HepG2 (cell line): ENCODE measurements at regions not wholly inside any gene's neighbourhood (a gene's known extent, or its start where the extent isn't known, plus 50 kb on each side); places are given as distances from the start of the nearest gene placed in this dataset.

Experiments used
- BRCA1 ChIP-seq: sonication (generic); formaldehyde crosslinking; IDR thresholded peaks from 2 replicates; pipeline ENCODE4 v1.4.0; 2020; ENCODE audit warnings: missing genetic modification reagents
- CCDC6 ChIP-seq: sonication (generic); formaldehyde crosslinking; IDR thresholded peaks from 2 replicates; pipeline ENCODE4 v1.8.1; 2022; ENCODE audit warnings: mild to moderate bottlenecking, missing genetic modification reagents, moderate library complexity
- FOXK1 ChIP-seq: sonication (generic); formaldehyde crosslinking; IDR thresholded peaks from 2 replicates; pipeline ENCODE4 v1.4.0; 2020; ENCODE audit warnings: low read depth, missing genetic modification reagents, borderline replicate concordance
- SMAD3 ChIP-seq: sonication (generic); formaldehyde crosslinking; IDR thresholded peaks from 2 replicates; pipeline ENCODE4 v1.4.0; 2020; ENCODE audit warnings: missing genetic modification reagents
- TF ChIP-seq, protein P1 (sequence below): sonication (generic); formaldehyde crosslinking; IDR thresholded peaks from 2 replicates; pipeline ENCODE4 v1.4.0; 2020; ENCODE audit warnings: missing genetic modification reagents
- TF ChIP-seq, protein P2 (sequence below): sonication (generic); formaldehyde crosslinking; IDR thresholded peaks from 2 replicates; pipeline ENCODE4 v1.4.0; 2020; ENCODE audit warnings: missing genetic modification reagents
- TF ChIP-seq, protein P3 (sequence below): sonication (generic); formaldehyde crosslinking; IDR thresholded peaks from 2 replicates; pipeline ENCODE4 v1.5.0; 2020; ENCODE audit warnings: missing genetic modification reagents
- TF ChIP-seq, protein P4 (sequence below): sonication (generic); formaldehyde crosslinking; IDR thresholded peaks from 2 replicates; pipeline ENCODE4 v1.4.0; 2020; ENCODE audit warnings: missing genetic modification reagents, borderline replicate concordance
- TF ChIP-seq, protein P5 (sequence below), 2 experiments: sonication (generic) in 1 of 2; formaldehyde crosslinking in 1 of 2; IDR thresholded peaks; 2 replicates each; pipeline versions ENCODE4 v1.4.0 to v1.6.1; 2016 to 2020; ENCODE audit warnings: borderline replicate concordance in 1 of 2, low read depth in 1 of 2, mild to moderate bottlenecking in 1 of 2, missing genetic modification reagents in 1 of 2
- TF ChIP-seq, protein P6 (sequence below), 2 experiments: fragments of 450-650 bp in 1 of 2; sonication (generic) in 1 of 2; formaldehyde crosslinking; IDR thresholded peaks; 2 replicates each; pipeline versions ENCODE4 v1.5.0 to v1.8.0; 2020 to 2022; ENCODE audit warnings: mild to moderate bottlenecking in 1 of 2, missing genetic modification reagents in 1 of 2
- TF ChIP-seq, protein P7 (sequence below): sonication (generic); formaldehyde crosslinking; IDR thresholded peaks from 2 replicates; pipeline ENCODE4 v1.4.0; 2020; ENCODE audit warnings: missing genetic modification reagents

DNA sequence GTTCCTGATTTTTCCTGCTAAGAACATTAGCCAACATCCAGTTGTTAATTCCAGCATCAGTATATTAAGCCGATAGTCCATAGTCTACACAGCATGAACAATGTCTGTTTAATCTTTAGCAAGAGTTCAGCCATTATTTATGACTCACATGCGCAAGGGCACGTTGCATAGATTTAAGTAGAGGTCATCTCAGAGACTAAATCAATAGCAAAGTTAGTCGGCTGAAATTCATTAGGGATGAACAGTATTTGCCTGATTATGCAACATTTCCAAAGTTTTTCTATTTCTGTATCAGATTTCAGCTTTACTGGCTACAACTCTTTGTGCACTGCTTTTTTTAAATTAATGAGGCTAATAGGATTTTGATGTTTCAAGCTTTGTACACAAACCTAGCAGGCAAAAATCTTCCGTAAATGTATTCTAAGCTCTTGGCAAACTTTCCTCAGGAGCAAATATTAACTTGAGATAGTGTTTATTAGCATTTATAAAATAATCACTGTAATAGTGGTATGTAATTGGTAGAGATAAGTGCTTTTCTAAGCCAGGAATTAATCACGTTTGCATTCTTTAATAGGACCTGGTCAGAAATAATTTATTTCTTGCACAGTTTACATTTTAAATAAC lies 578.7 kb upstream of the ID2 start (continued):
- TF ChIP-seq, protein P1, sequence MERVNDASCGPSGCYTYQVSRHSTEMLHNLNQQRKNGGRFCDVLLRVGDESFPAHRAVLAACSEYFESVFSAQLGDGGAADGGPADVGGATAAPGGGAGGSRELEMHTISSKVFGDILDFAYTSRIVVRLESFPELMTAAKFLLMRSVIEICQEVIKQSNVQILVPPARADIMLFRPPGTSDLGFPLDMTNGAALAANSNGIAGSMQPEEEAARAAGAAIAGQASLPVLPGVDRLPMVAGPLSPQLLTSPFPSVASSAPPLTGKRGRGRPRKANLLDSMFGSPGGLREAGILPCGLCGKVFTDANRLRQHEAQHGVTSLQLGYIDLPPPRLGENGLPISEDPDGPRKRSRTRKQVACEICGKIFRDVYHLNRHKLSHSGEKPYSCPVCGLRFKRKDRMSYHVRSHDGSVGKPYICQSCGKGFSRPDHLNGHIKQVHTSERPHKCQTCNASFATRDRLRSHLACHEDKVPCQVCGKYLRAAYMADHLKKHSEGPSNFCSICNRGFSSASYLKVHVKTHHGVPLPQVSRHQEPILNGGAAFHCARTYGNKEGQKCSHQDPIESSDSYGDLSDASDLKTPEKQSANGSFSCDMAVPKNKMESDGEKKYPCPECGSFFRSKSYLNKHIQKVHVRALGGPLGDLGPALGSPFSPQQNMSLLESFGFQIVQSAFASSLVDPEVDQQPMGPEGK, result peak; percentile 57
- TF ChIP-seq BRCA1 (CRISPR knock-in tag), result peak; percentile 76; the same call in 1 of the 2 replicates
- TF ChIP-seq, protein P2, sequence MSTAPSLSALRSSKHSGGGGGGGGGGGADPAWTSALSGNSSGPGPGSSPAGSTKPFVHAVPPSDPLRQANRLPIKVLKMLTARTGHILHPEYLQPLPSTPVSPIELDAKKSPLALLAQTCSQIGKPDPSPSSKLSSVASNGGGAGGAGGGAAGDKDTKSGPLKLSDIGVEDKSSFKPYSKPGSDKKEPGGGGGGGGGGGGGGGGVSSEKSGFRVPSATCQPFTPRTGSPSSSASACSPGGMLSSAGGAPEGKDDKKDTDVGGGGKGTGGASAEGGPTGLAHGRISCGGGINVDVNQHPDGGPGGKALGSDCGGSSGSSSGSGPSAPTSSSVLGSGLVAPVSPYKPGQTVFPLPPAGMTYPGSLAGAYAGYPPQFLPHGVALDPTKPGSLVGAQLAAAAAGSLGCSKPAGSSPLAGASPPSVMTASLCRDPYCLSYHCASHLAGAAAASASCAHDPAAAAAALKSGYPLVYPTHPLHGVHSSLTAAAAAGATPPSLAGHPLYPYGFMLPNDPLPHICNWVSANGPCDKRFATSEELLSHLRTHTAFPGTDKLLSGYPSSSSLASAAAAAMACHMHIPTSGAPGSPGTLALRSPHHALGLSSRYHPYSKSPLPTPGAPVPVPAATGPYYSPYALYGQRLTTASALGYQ (CRISPR knock-in tag), result peak; percentile 97
- TF ChIP-seq SMAD3 (CRISPR knock-in tag), result peak; percentile 92
- TF ChIP-seq FOXK1, result peak; percentile 90; the same call in 1 of the 2 replicates
- TF ChIP-seq, protein P3, sequence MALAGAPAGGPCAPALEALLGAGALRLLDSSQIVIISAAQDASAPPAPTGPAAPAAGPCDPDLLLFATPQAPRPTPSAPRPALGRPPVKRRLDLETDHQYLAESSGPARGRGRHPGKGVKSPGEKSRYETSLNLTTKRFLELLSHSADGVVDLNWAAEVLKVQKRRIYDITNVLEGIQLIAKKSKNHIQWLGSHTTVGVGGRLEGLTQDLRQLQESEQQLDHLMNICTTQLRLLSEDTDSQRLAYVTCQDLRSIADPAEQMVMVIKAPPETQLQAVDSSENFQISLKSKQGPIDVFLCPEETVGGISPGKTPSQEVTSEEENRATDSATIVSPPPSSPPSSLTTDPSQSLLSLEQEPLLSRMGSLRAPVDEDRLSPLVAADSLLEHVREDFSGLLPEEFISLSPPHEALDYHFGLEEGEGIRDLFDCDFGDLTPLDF (CRISPR knock-in tag), result peak; percentile 62; the same call in 1 of the 2 replicates
- TF ChIP-seq, protein P4, sequence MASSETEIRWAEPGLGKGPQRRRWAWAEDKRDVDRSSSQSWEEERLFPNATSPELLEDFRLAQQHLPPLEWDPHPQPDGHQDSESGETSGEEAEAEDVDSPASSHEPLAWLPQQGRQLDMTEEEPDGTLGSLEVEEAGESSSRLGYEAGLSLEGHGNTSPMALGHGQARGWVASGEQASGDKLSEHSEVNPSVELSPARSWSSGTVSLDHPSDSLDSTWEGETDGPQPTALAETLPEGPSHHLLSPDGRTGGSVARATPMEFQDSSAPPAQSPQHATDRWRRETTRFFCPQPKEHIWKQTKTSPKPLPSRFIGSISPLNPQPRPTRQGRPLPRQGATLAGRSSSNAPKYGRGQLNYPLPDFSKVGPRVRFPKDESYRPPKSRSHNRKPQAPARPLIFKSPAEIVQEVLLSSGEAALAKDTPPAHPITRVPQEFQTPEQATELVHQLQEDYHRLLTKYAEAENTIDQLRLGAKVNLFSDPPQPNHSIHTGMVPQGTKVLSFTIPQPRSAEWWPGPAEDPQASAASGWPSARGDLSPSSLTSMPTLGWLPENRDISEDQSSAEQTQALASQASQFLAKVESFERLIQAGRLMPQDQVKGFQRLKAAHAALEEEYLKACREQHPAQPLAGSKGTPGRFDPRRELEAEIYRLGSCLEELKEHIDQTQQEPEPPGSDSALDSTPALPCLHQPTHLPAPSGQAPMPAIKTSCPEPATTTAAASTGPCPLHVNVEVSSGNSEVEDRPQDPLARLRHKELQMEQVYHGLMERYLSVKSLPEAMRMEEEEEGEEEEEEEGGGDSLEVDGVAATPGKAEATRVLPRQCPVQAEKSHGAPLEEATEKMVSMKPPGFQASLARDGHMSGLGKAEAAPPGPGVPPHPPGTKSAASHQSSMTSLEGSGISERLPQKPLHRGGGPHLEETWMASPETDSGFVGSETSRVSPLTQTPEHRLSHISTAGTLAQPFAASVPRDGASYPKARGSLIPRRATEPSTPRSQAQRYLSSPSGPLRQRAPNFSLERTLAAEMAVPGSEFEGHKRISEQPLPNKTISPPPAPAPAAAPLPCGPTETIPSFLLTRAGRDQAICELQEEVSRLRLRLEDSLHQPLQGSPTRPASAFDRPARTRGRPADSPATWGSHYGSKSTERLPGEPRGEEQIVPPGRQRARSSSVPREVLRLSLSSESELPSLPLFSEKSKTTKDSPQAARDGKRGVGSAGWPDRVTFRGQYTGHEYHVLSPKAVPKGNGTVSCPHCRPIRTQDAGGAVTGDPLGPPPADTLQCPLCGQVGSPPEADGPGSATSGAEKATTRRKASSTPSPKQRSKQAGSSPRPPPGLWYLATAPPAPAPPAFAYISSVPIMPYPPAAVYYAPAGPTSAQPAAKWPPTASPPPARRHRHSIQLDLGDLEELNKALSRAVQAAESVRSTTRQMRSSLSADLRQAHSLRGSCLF (CRISPR knock-in tag), result no peak
- TF ChIP-seq, protein P5, sequence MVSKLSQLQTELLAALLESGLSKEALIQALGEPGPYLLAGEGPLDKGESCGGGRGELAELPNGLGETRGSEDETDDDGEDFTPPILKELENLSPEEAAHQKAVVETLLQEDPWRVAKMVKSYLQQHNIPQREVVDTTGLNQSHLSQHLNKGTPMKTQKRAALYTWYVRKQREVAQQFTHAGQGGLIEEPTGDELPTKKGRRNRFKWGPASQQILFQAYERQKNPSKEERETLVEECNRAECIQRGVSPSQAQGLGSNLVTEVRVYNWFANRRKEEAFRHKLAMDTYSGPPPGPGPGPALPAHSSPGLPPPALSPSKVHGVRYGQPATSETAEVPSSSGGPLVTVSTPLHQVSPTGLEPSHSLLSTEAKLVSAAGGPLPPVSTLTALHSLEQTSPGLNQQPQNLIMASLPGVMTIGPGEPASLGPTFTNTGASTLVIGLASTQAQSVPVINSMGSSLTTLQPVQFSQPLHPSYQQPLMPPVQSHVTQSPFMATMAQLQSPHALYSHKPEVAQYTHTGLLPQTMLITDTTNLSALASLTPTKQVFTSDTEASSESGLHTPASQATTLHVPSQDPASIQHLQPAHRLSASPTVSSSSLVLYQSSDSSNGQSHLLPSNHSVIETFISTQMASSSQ (IDR thresholded peaks at IDR 0.05; ENCODE audit: low read depth), result peak; percentile 93
- TF ChIP-seq, protein P5 (CRISPR knock-in tag; IDR thresholded peaks at IDR 0.05; ENCODE audit: borderline replicate concordance), result peak; percentile 96
- TF ChIP-seq, protein P6, sequence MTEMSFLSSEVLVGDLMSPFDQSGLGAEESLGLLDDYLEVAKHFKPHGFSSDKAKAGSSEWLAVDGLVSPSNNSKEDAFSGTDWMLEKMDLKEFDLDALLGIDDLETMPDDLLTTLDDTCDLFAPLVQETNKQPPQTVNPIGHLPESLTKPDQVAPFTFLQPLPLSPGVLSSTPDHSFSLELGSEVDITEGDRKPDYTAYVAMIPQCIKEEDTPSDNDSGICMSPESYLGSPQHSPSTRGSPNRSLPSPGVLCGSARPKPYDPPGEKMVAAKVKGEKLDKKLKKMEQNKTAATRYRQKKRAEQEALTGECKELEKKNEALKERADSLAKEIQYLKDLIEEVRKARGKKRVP (CRISPR knock-in tag; IDR thresholded peaks at IDR 0.05), result peak in 1 of 2 experiments; percentile 87; a peak in 2 of 4 replicates
- 0 out of 2 replicates have a peak, but pooled peaks have one; percentile 24 for TF ChIP-seq CCDC6 (CRISPR knock-in tag)
- TF ChIP-seq, protein P7, sequence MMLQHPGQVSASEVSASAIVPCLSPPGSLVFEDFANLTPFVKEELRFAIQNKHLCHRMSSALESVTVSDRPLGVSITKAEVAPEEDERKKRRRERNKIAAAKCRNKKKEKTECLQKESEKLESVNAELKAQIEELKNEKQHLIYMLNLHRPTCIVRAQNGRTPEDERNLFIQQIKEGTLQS (CRISPR knock-in tag), result peak; percentile 98
